Memory B cell (primary cell): ENCODE measurements at regions not wholly inside any gene's neighbourhood (a gene's known extent, or its start where the extent isn't known, plus 50 kb on each side); places are given as distances from the start of the nearest gene placed in this dataset.
"Not testable (repeated sequence)": the region's sequence is repeated elsewhere in the genome, so short reads cannot be mapped to it uniquely, and the experiment has no call there.

Source experiments
- ATAC-seq: fragments of 150-1000 bp; cut with Tn5 transposase; 2 replicates; pipeline ENCODE4 v1.10.0; 2021; ENCODE audit warnings: low read depth, mild to moderate bottlenecking, moderate library complexity
- DNase-seq, 2 donors: peaks; one replicate each; pipeline ENCODE4 v3.0.0; 2022; ENCODE audit warnings: low spot score in 2 of 2
- H3K27ac Mint-ChIP-seq: one replicate; pipeline ENCODE4 v1.8.0; 2022; ENCODE audit warnings: mild to moderate bottlenecking, moderate library complexity, mixed read lengths
- H3K27me3 Mint-ChIP-seq: one replicate; pipeline ENCODE4 v1.8.0; 2022; ENCODE audit warnings: mixed read lengths
- H3K36me3 Mint-ChIP-seq: one replicate; pipeline ENCODE4 v1.8.0; 2022; ENCODE audit warnings: mild to moderate bottlenecking, mixed read lengths
- H3K4me1 Mint-ChIP-seq: one replicate; pipeline ENCODE4 v1.8.0; 2022; ENCODE audit warnings: mixed read lengths
- H3K4me3 Mint-ChIP-seq: one replicate; pipeline ENCODE4 v1.8.0; 2022; ENCODE audit warnings: mild to moderate bottlenecking, moderate library complexity, mixed read lengths
- H3K9me3 Mint-ChIP-seq: one replicate; pipeline ENCODE4 v1.8.0; 2022; ENCODE audit warnings: mixed read lengths

DNA sequence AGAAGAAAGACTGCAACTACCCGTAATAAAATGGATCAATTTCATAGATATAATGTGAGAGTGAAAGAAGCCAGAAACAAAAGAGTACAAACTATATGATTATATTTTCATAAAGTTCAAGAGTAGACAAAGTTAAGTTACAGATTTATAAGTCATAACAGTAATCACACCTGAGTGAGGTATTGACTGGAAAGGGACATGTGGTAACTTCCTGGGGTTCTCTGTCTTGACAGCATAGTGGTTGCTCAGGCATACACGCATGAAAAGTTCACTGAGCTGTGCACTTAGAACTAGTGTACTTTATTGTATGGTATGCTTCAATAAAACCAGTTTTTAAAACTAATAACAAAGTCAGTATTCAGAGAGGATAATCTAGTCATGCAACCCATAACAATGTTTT, 653.6 kb downstream of the EPM2A start:
- ATAC-seq (no peak), DNase-seq (no peak)
- H3K4me1 Mint-ChIP-seq: peaks cover 3% of the 10 kb centered on the region
- H3K36me3 Mint-ChIP-seq: no peaks in the 10 kb centered on the region
- H3K27me3 Mint-ChIP-seq: no peaks in the 10 kb centered on the region
- no peak overlapping the region for H3K4me3 Mint-ChIP-seq
- H3K9me3 Mint-ChIP-seq: no peaks in the 10 kb centered on the region
- H3K27ac Mint-ChIP-seq: no peak overlapping the region

- Mint-ChIP-seq H3K27ac (no peak overlapping the region), H3K36me3 (no peaks in the 10 kb centered on the region), H3K4me1 (peaks cover 3% of the 10 kb centered on the region), H3K4me3 (no peak overlapping the region), H3K9me3 (no peaks in the 10 kb centered on the region), H3K27me3 (no peaks in the 10 kb centered on the region)
- no peak for DNase-seq
- ATAC-seq: no peak
Measured at GRCh38 chr6:145082359-145082758, 653.0 kb downstream of the EPM2A start.

DNA sequence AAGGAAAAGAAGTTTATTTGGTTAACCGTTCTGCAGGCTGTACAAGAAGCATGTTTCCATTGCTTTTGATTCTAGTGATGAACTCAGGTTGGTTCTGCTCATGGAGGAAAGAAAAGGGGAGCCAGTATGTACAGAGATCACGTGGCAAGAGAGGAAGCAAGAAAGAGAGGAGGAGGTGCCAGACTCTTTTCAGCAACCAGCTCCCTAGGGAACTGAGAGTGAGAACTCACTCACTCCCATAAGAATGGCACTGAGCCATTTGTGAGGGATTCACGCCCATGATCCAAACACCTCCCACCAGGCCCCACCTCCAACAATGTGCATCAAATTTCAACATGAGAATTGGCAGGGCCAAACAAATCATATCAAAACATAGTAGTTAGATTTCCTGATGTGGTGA, 649.1 kb downstream of the EPM2A start:
- Mint-ChIP-seq H3K9me3 (no peaks in the 10 kb centered on the region), H3K27me3 (no peaks in the 10 kb centered on the region), H3K27ac (no peak overlapping the region), H3K36me3 (no peaks in the 10 kb centered on the region), H3K4me1 (peaks cover 3% of the 10 kb centered on the region), H3K4me3 (no peak overlapping the region)
- ATAC-seq (no peak), DNase-seq (no peak)

GRCh38 chr6:145087034-145087433, 648.3 kb downstream of the EPM2A start:
- Mint-ChIP-seq H3K9me3 (no peaks in the 10 kb centered on the region), H3K4me3 (no peak overlapping the region), H3K27me3 (no peaks in the 10 kb centered on the region), H3K27ac (no peak overlapping the region), H3K4me1 (peaks cover 3% of the 10 kb centered on the region), H3K36me3 (no peaks in the 10 kb centered on the region)
- no peak for DNase-seq
- no peak for ATAC-seq

GRCh38 chr6:145090801-145091585, 644.3 kb downstream of the EPM2A start:
- Mint-ChIP-seq H3K27ac (no peak overlapping the region), H3K4me3 (no peak overlapping the region), H3K9me3 (no peaks in the 10 kb centered on the region), H3K4me1 (peaks cover 2% of the 10 kb centered on the region), H3K27me3 (no peaks in the 10 kb centered on the region), H3K36me3 (no peaks in the 10 kb centered on the region)
- DNase-seq: no peak
- ATAC-seq: no peak

DNA sequence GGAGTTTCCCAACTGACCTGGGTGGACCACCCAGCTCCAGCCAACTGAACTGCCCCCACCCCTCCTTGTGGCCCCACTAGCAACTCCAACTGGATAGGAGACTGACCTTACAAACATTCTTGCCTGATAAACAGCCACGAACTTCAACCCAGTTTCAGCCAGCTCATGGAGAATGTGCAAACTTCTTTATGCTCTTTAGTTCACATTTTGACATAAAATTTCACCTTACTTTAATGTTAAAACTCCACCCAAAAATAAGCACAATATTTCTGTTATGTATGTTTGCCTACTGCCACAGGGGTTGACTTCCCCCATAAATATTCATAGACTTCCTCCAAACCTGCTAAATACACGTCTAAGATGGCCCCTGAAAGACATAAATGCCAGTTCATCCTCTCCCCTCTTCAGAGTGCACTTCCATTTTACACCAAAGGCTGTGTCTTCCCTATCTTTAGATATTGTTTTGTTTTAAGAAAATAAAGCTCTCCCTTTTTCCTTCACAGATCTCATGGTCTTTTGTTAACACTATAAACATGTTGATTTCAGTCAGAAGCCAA, 643.7 kb downstream of the EPM2A start:
- no peak overlapping the region for H3K27ac Mint-ChIP-seq
- H3K9me3 Mint-ChIP-seq: no peaks in the 10 kb centered on the region
- H3K4me1 Mint-ChIP-seq: no peaks in the 10 kb centered on the region
- no peaks in the 10 kb centered on the region for H3K27me3 Mint-ChIP-seq
- no peak for ATAC-seq
- no peak for DNase-seq
- no peaks in the 10 kb centered on the region for H3K36me3 Mint-ChIP-seq
- no peak overlapping the region for H3K4me3 Mint-ChIP-seq

GRCh38 chr6:145092554-145092953, 642.8 kb downstream of the EPM2A start:
- Mint-ChIP-seq H3K27me3 (no peaks in the 10 kb centered on the region), H3K27ac (no peak overlapping the region), H3K4me3 (no peak overlapping the region), H3K4me1 (no peaks in the 10 kb centered on the region), H3K36me3 (no peaks in the 10 kb centered on the region), H3K9me3 (peaks cover 1% of the 10 kb centered on the region)
- ATAC-seq (no peak), DNase-seq (no peak)

- Mint-ChIP-seq H3K4me3 (no peak overlapping the region), H3K27ac (no peak overlapping the region), H3K9me3 (peaks cover 5% of the 10 kb centered on the region), H3K27me3 (no peaks in the 10 kb centered on the region), H3K36me3 (no peaks in the 10 kb centered on the region), H3K4me1 (no peaks in the 10 kb centered on the region)
- no peak for DNase-seq
- ATAC-seq: no peak
Measured at GRCh38 chr6:145093226-145093625, 642.1 kb downstream of the EPM2A start.

DNA sequence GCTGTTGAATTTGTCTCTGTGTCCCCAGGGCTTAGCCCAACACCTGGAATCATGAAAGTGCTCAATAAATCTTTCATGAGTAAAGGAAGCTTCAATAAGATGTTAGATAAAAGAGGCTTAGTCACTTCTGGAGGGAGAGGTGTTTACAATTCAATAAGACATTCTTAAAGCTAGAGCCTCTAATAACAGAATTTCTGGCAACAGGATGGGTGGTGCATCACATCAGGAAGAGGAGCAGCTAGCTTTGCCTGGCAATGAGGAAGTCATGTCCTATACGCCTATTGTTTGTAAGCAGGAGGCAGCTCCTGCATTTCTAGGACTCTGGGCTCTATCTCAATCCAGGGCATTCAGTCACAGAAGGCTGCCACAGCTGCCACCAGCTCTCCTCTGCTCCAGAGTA, 638.5 kb downstream of the EPM2A start:
- no peak overlapping the region for H3K4me3 Mint-ChIP-seq
- H3K27ac Mint-ChIP-seq: no peak overlapping the region
- DNase-seq (no peak), ATAC-seq (no peak)
- H3K9me3 Mint-ChIP-seq: peaks cover 12% of the 10 kb centered on the region
- no peaks in the 10 kb centered on the region for H3K27me3 Mint-ChIP-seq
- no peaks in the 10 kb centered on the region for H3K4me1 Mint-ChIP-seq
- no peaks in the 10 kb centered on the region for H3K36me3 Mint-ChIP-seq

- not testable (repeated sequence) for H3K27me3 Mint-ChIP-seq, H3K4me3 Mint-ChIP-seq, ATAC-seq, H3K36me3 Mint-ChIP-seq, DNase-seq, H3K27ac Mint-ChIP-seq, H3K4me1 Mint-ChIP-seq
- peaks cover 12% of the 10 kb centered on the region for H3K9me3 Mint-ChIP-seq
Measured at GRCh38 chr6:145098127-145098526, 637.2 kb downstream of the EPM2A start.

DNA sequence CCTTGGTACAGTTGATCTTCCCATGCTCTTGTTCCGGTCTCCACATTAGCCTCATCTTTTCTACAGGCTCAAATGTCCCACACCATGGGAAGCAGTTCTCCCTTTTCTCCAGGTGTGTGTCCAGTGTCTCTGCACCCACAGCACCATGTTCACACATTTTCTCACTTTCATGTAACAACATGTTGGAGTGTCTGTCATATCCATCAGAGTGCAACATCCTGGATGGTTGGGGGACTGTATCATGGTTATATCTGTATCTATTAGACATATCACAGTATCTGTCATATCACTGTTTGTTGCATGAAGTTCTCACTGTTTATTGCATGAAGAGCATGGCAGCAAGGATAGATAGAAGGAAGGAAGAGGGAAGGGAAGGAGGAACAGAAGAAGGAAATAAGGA, 635.6 kb downstream of the EPM2A start:
- H3K27me3 Mint-ChIP-seq: no peaks in the 10 kb centered on the region
- no peak for ATAC-seq
- H3K9me3 Mint-ChIP-seq: peaks cover 12% of the 10 kb centered on the region
- no peak overlapping the region for H3K27ac Mint-ChIP-seq
- H3K36me3 Mint-ChIP-seq: no peaks in the 10 kb centered on the region
- DNase-seq: no peak
- no peak overlapping the region for H3K4me3 Mint-ChIP-seq
- H3K4me1 Mint-ChIP-seq: no peaks in the 10 kb centered on the region

DNA sequence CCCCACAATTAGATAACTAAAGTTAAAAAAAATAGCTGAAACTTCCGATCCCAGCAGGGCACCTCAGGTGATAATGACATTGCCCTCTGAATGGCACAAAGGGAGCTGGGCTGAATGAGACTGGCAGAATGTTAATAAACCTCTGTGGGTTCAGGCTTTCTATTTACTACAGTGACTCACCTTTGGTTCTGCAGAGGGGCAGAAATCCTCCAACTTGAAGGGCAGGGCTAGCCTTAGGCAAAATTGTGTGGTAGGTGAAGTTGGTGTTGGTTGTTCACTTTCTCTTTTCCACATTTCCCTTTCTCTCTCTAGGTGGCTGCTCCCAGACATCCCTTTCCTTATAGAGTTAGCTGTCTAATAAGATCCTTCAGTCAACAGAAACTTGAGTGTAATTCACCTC, 625.2 kb downstream of the EPM2A start:
- H3K27ac Mint-ChIP-seq: no peak overlapping the region
- peaks cover 9% of the 10 kb centered on the region for H3K27me3 Mint-ChIP-seq
- ATAC-seq: no peak
- H3K4me3 Mint-ChIP-seq: no peak overlapping the region
- H3K36me3 Mint-ChIP-seq: no peaks in the 10 kb centered on the region
- no peaks in the 10 kb centered on the region for H3K4me1 Mint-ChIP-seq
- DNase-seq: no peak
- no peaks in the 10 kb centered on the region for H3K9me3 Mint-ChIP-seq

- not testable (repeated sequence) for ATAC-seq, H3K27me3 Mint-ChIP-seq, H3K4me3 Mint-ChIP-seq, DNase-seq, H3K4me1 Mint-ChIP-seq, H3K27ac Mint-ChIP-seq, H3K36me3 Mint-ChIP-seq, H3K9me3 Mint-ChIP-seq
Measured at GRCh38 chr6:145111407-145111806, 623.9 kb downstream of the EPM2A start.

DNA sequence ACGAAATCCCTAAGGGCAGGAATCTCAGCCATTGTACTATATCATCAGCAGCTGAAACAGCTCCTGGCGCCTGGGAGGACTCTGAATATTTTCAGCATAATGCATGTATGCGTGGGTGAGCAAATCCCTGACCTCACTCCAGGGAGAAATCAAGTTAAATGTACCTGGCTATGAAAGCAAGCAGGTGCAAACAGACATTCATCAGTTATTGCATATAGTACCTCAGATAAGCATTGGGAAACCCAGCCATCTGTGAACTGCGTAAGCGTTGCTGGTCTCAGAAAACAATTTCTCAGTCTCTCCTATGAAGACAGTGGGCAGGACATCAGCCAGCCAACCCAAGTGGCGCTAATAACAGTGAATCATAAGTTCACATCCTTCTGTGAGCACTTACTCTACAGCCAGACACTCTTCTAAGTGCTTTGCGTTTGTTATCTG, 622.6 kb downstream of the EPM2A start:
- H3K36me3 Mint-ChIP-seq: no peaks in the 10 kb centered on the region
- no peak for ATAC-seq
- H3K27me3 Mint-ChIP-seq: peaks cover 6% of the 10 kb centered on the region

DNA sequence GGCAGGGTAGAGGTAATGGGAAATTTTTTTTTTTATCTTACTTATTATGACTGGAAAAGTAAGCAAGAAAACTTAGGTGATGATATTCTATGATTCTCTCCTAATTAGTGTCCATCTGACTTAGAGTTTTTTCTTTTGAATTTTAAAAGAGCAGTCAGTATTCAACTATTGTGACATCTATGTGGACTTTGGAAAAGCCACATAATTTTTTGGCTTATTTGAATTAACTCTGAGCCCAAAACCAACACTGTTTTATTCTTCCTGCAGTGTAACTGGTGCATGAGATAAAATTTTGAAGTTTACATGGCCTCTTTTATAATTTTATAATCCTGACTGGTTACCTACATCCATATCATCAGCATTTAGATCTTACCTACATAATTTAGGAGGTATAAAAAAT, 619.7 kb downstream of the EPM2A start:
- Mint-ChIP-seq H3K36me3 (no peaks in the 10 kb centered on the region), H3K27ac (no peak overlapping the region), H3K27me3 (peaks cover 6% of the 10 kb centered on the region), H3K4me1 (no peaks in the 10 kb centered on the region), H3K9me3 (no peaks in the 10 kb centered on the region), H3K4me3 (no peak overlapping the region)
- ATAC-seq: no peak
- DNase-seq: no peak

More for the DNA sequence above, 622.6 kb downstream of the EPM2A start:
- Mint-ChIP-seq H3K4me3 (no peak overlapping the region), H3K4me1 (no peaks in the 10 kb centered on the region), H3K9me3 (no peaks in the 10 kb centered on the region), H3K27ac (no peak overlapping the region)
- DNase-seq: no peak
